ENCODE measurements at regions not wholly inside any gene's neighbourhood (a gene's known extent, or its start where the extent isn't known, plus 50 kb on each side); places are given as distances from the start of the nearest gene placed in this dataset.
A peak's percentile ranks its signal among the peaks of the same experiment; 100 is the strongest.

DNA sequence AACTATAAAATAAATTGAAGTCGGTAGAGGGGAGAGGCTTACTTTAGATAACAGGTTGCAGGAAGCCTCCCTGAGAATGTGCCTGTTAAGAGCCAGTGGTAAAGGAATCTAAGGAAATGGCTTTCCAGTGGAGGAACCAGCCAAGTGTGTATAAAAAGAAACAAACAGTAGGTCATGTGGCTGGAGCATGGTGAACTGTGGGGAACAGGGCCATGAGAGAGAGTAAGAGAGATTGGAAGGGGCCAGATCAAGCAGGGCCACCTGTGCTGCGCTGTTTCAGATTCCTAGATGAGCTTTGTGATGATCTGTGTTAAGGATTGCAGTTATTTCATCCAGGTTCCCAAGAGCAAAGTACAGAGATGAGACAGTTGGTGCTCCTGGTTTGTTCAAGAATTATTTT lies 152.7 kb upstream of the SGCD start:
- Histone ChIP-seq H3K9me3 (ENCODE audit: insufficient read depth, low read depth, low read length) (no peaks in the 10 kb centered on the region), H3K36me3 (ENCODE audit: insufficient read depth, low read depth, low read length) (no peaks in the 10 kb centered on the region)

DNA sequence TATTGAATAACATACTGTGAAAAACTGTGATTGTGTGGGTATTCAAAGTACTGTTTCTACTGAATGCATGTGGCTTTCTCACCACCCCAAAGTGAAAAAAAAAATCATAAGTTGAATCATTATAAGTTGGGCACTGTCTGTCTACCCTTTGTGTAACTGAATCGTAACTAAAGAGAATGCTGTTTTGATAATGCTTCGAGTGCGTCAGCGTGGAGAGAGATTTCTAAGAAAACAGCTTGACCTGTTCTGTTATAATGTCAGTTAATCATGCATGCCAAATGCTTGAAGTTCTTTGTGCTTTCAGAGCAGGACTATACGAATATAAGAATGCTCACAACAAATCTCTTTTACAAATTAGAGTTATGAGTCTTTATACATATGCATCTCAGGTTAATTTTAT lies 148.8 kb upstream of the SGCD start:
- Histone ChIP-seq H3K4me1 (ENCODE audit: insufficient read depth, low read length) (no peaks in the 10 kb centered on the region), H3K36me3 (ENCODE audit: insufficient read depth, low read depth, low read length) (no peaks in the 10 kb centered on the region), H3K27me3 (ENCODE audit: insufficient read depth, low read length) (no peaks in the 10 kb centered on the region), H3K4me3 (ENCODE audit: low read length) (no peak overlapping the region), H3K27ac (ENCODE audit: low read length) (no peak overlapping the region), H3K9me3 (ENCODE audit: insufficient read depth, low read depth, low read length) (peaks cover 8% of the 10 kb centered on the region; the same call in 1 of the 2 replicates), H3K9ac (ENCODE audit: low read depth, low read length) (no peak overlapping the region)

More for the DNA sequence above, 152.7 kb upstream of the SGCD start:
- H3K27me3 ChIP-seq (ENCODE audit: insufficient read depth, low read length): no peaks in the 10 kb centered on the region
- H3K27ac ChIP-seq (ENCODE audit: low read length): no peak overlapping the region
- no peaks in the 10 kb centered on the region for H3K4me1 ChIP-seq (ENCODE audit: insufficient read depth, low read length)
- H3K9ac ChIP-seq (ENCODE audit: low read depth, low read length): no peak overlapping the region
- H3K4me3 ChIP-seq (ENCODE audit: low read length): no peak overlapping the region

DNA sequence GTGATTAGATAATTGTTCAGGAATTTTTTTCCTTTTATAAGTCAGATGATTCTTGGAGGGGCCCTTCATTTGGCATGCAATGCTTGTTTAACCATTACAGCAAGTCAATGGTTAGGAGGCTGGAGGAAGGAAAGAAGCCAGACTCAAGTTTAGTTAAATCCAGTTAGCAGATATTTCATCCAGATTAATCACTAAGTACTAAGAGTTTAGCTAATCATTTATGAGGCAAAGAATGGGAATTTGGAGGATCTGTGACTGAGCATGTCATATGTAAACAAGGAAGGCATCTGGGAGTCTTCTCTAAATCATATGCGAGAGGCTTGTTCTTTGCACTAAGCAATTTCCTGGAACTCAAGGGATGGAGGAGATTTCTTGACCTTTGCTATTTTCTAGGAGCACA lies 145.3 kb upstream of the SGCD start:
- Histone ChIP-seq H3K27ac (ENCODE audit: low read length) (no peak overlapping the region), H3K9me3 (ENCODE audit: insufficient read depth, low read depth, low read length) (peaks cover 8% of the 10 kb centered on the region; the same call in 1 of the 2 replicates), H3K27me3 (ENCODE audit: insufficient read depth, low read length) (no peaks in the 10 kb centered on the region), H3K9ac (ENCODE audit: low read depth, low read length) (no peak overlapping the region; the same call in 1 of the 2 replicates), H3K4me1 (ENCODE audit: insufficient read depth, low read length) (no peaks in the 10 kb centered on the region), H3K4me3 (ENCODE audit: low read length) (no peak overlapping the region), H3K36me3 (ENCODE audit: insufficient read depth, low read depth, low read length) (no peaks in the 10 kb centered on the region)

DNA sequence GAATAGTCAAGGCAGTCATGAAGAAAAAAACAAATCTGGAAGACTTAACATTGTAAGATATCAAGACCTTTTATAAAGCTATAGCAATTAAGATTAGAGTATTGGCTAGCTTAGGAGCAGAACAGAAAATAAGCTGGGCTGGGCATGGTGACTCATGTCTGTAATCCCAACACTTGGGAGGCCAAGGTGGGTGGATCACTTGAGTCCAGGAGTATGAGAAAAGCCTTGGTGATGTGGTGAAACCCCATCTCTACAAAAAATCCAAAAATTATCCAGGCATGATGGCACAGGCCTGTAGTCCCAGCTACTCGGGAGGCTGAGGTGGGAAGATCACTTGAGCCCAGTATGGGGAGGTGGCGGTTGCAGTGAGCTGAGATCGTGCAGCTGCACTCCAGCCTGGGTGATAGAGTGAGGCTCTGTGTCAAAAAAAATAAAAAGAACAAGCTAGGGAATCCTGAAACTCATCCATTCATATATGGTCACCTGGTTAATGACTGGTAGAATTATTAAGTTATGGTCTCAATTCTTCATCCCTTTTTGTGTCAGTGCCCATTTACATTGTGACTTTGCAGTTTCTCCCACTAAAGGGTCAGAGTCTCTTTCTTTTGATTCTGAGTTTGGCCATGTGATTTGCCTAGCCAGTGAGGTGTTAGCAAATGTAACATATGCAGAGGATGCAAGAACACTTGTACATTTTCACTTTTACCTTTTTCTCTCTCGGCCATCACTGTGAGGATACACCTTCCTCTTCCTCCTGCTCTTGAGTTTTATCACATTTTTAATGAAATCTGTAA lies 144.6 kb upstream of the SGCD start:
- no peaks in the 10 kb centered on the region for H3K4me1 ChIP-seq (ENCODE audit: insufficient read depth, low read length)
- H3K9ac ChIP-seq (ENCODE audit: low read depth, low read length): no peak overlapping the region
- no peak overlapping the region for H3K4me3 ChIP-seq (ENCODE audit: low read length)
- no peaks in the 10 kb centered on the region for H3K27me3 ChIP-seq (ENCODE audit: insufficient read depth, low read length)
- no peak overlapping the region for H3K27ac ChIP-seq (ENCODE audit: low read length)
- no peaks in the 10 kb centered on the region for H3K36me3 ChIP-seq (ENCODE audit: insufficient read depth, low read depth, low read length)
- H3K9me3 ChIP-seq (ENCODE audit: insufficient read depth, low read depth, low read length): peaks cover 8% of the 10 kb centered on the region; the same call in 1 of the 2 replicates

DNA sequence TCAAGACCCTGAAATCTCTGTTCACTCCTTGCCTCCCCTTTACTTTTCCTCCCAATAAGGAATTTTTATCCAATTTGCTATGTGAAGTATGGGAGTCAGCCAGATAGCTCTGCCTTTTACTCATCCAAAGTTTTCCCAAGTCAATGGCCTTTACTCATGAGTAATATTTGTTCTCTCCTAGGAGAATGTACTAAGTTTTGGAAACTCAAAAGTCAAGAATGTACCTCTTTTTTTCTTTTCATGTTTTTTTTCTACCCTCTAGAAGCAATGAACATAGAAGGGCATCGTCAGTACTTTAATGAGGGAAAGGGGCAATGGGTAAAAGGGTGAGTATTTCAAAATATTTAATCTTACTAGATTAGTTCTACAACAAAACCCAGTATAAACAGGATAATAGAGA lies 140.2 kb upstream of the SGCD start:
- no peak overlapping the region for H3K4me3 ChIP-seq (ENCODE audit: low read length)
- H3K4me1 ChIP-seq (ENCODE audit: insufficient read depth, low read length): no peaks in the 10 kb centered on the region
- no peak overlapping the region for H3K9ac ChIP-seq (ENCODE audit: low read depth, low read length)
- no peak overlapping the region for H3K27ac ChIP-seq (ENCODE audit: low read length)
- no peaks in the 10 kb centered on the region for H3K27me3 ChIP-seq (ENCODE audit: insufficient read depth, low read length)
- no peaks in the 10 kb centered on the region for H3K36me3 ChIP-seq (ENCODE audit: insufficient read depth, low read depth, low read length)
- H3K9me3 ChIP-seq (ENCODE audit: insufficient read depth, low read depth, low read length): no peaks in the 10 kb centered on the region

DNA sequence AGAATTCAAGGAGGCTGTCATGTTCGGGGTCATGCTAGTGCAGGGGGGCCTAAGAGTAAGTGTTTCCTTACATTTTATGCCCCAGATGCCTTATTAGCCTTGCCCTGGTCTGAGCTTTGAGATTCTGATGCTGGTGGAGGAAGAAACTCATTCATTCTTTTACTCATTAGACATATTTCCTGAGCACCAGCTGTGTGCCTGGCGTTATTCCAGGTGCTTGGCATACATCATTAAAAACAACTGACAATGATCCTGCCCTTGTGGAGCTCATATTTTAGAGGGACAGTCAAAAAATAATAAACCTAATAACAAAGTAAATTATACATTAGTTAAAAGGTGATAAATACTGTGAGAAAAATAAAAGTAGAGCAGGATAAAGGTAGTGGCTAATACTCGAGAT lies 138.9 kb upstream of the SGCD start:
- H3K9me3 ChIP-seq (ENCODE audit: insufficient read depth, low read depth, low read length): no peaks in the 10 kb centered on the region
- H3K9ac ChIP-seq (ENCODE audit: low read depth, low read length): no peak overlapping the region
- no peaks in the 10 kb centered on the region for H3K4me1 ChIP-seq (ENCODE audit: insufficient read depth, low read length)
- H3K4me3 ChIP-seq (ENCODE audit: low read length): no peak overlapping the region
- H3K27ac ChIP-seq (ENCODE audit: low read length): no peak overlapping the region
- H3K36me3 ChIP-seq (ENCODE audit: insufficient read depth, low read depth, low read length): no peaks in the 10 kb centered on the region
- no peaks in the 10 kb centered on the region for H3K27me3 ChIP-seq (ENCODE audit: insufficient read depth, low read length)

GRCh38 chr5:156189628-156190027 lies 137.3 kb upstream of the SGCD start:
- Histone ChIP-seq H3K27ac (ENCODE audit: low read length) (no peak overlapping the region), H3K9ac (ENCODE audit: low read depth, low read length) (no peak overlapping the region), H3K27me3 (ENCODE audit: insufficient read depth, low read length) (no peaks in the 10 kb centered on the region), H3K9me3 (ENCODE audit: insufficient read depth, low read depth, low read length) (no peaks in the 10 kb centered on the region), H3K4me3 (ENCODE audit: low read length) (no peak overlapping the region), H3K4me1 (ENCODE audit: insufficient read depth, low read length) (no peaks in the 10 kb centered on the region), H3K36me3 (ENCODE audit: insufficient read depth, low read depth, low read length) (no peaks in the 10 kb centered on the region)

DNA sequence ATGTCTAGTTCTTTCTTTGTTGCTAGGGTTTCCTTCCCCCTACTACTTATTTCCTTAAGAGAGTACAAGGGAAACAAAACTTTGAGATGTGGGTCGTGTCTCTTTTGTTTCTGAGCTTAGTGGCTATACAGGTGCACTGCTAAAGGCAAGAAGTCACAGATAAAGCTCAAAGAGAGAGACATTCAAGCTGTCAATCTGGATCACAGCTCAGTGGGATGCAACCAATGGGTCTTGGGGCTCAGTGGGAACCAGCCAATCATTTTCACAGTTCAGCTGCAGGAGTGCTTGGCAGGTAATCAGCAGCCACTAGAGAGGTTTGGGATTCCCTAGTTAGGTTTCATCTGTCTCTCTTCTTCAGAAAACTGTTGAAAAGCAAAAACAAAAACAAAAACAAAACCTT lies 135.4 kb upstream of the SGCD start:
- Histone ChIP-seq H3K27me3 (ENCODE audit: insufficient read depth, low read length) (no peaks in the 10 kb centered on the region), H3K27ac (ENCODE audit: low read length) (no peak overlapping the region), H3K4me3 (ENCODE audit: low read length) (no peak overlapping the region), H3K9ac (ENCODE audit: low read depth, low read length) (no peak overlapping the region), H3K4me1 (ENCODE audit: insufficient read depth, low read length) (no peaks in the 10 kb centered on the region), H3K9me3 (ENCODE audit: insufficient read depth, low read depth, low read length) (no peaks in the 10 kb centered on the region), H3K36me3 (ENCODE audit: insufficient read depth, low read depth, low read length) (no peaks in the 10 kb centered on the region)

- H3K9ac ChIP-seq (ENCODE audit: low read depth, low read length): no peak overlapping the region
- no peaks in the 10 kb centered on the region for H3K9me3 ChIP-seq (ENCODE audit: insufficient read depth, low read depth, low read length)
- H3K27me3 ChIP-seq (ENCODE audit: insufficient read depth, low read length): no peaks in the 10 kb centered on the region
- H3K4me1 ChIP-seq (ENCODE audit: insufficient read depth, low read length): peaks cover 7% of the 10 kb centered on the region; the same call in 1 of the 2 replicates
- no peaks in the 10 kb centered on the region for H3K36me3 ChIP-seq (ENCODE audit: insufficient read depth, low read depth, low read length)
- no peak overlapping the region for H3K27ac ChIP-seq (ENCODE audit: low read length)
- H3K4me3 ChIP-seq (ENCODE audit: low read length): no peak overlapping the region
Measured at GRCh38 chr5:156197042-156197635, 129.8 kb upstream of the SGCD start.

- Histone ChIP-seq H3K4me3 (ENCODE audit: low read length) (no peak overlapping the region), H3K9ac (ENCODE audit: low read depth, low read length) (no peak overlapping the region), H3K27me3 (ENCODE audit: insufficient read depth, low read length) (no peaks in the 10 kb centered on the region), H3K9me3 (ENCODE audit: insufficient read depth, low read depth, low read length) (no peaks in the 10 kb centered on the region), H3K4me1 (ENCODE audit: insufficient read depth, low read length) (peaks cover 12% of the 10 kb centered on the region; the same call in 1 of the 2 replicates), H3K27ac (ENCODE audit: low read length) (no peak overlapping the region), H3K36me3 (ENCODE audit: insufficient read depth, low read depth, low read length) (no peaks in the 10 kb centered on the region)
Measured at GRCh38 chr5:156199045-156199444, 127.9 kb upstream of the SGCD start.

DNA sequence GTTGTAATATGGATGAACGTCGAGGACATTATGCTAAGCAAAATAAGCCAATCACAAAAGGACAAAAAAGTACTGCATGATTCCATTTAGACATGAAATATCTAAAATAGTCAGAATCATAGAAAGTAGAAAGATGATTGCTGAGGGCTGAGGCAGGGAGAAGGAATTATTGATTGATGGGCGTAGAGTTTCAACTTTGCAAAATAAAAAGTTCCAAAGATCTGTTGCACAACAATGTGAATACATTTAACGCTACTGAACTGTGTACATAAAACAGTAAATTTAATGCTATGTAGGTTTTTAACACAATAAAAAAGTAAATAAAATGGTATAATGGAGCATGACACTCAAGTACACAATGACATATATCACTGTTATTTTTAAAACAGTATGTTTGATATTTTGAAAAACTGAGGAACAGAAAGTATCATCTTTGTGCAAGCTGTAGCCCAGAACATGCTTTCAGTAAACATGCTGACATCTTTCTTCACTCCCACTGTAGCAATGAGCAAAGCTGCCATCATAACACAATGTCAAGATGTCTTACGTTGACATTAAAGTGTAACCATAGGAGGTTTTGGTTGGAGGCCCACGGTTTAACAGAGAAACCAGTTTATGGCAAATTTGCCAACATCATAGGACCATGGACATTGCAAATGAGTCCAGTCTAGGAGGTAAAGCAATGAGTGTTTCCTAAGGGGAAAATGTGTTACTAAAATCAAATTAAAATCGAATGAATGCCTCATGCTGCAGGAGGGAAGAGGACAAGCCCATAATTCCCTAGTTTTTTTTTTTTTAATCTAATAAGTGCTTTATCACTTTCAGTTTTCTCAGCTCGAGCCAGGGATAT lies 125.8 kb upstream of the SGCD start:
- peak overlapping the region; percentile 20; the same call in 1 of the 2 replicates for H3K4me3 ChIP-seq (ENCODE audit: low read length)
- H3K27me3 ChIP-seq (ENCODE audit: insufficient read depth, low read length): no peaks in the 10 kb centered on the region
- peaks cover 12% of the 10 kb centered on the region; the same call in 1 of the 2 replicates for H3K4me1 ChIP-seq (ENCODE audit: insufficient read depth, low read length)
- no peaks in the 10 kb centered on the region for H3K36me3 ChIP-seq (ENCODE audit: insufficient read depth, low read depth, low read length)
- H3K9me3 ChIP-seq (ENCODE audit: insufficient read depth, low read depth, low read length): no peaks in the 10 kb centered on the region
- no peak overlapping the region for H3K9ac ChIP-seq (ENCODE audit: low read depth, low read length)
- no peak overlapping the region for H3K27ac ChIP-seq (ENCODE audit: low read length)
